ENCODE measurements at regions not wholly inside any gene's neighbourhood (a gene's known extent, or its start where the extent isn't known, plus 50 kb on each side); places are given as distances from the start of the nearest gene placed in this dataset.
"Not testable (repeated sequence)": the region's sequence is repeated elsewhere in the genome, so short reads cannot be mapped to it uniquely, and the experiment has no call there.

DNA sequence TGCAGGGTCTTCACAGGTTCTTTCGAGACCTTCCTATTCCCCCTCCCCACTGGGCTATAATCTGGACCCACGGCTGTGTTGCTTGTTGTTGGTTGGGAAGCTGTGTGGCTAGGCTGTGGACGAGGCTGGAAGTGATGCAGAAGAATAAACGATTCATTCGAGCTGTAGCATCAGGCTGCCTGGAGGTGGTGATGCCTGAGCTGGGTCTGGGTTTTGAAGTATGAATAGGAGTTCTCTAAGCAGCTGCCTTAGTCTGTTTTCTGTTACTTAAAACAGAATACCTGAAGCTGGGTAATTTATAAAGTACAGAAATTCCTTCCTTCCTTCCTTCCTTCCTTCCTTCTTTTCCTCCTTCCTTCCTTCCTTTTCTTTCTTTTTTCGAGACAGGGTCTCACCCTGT lies 126.5 kb upstream of the ZEB1 start:
- DNase-seq, result no peak

DNA sequence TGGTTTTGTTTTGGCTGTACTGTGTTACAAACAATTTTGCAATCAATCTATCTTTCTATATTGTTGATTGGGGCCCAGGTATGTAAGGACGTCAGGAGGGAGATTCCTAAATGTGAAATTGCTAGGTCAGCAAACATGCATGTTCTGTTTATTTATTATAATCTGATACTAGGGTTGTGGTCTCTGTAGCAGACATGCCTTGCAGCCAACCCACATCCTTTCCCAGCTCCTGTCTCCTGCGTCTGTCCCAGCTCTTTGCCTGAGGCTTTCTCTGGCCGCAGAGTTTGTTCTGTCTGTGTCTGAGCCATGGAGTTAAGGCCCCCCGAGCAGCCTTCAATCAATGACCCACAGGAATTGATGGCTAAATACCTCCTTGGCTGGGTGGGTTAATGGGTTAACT lies 124.0 kb upstream of the ZEB1 start:
- DNase-seq, result no peak

DNA sequence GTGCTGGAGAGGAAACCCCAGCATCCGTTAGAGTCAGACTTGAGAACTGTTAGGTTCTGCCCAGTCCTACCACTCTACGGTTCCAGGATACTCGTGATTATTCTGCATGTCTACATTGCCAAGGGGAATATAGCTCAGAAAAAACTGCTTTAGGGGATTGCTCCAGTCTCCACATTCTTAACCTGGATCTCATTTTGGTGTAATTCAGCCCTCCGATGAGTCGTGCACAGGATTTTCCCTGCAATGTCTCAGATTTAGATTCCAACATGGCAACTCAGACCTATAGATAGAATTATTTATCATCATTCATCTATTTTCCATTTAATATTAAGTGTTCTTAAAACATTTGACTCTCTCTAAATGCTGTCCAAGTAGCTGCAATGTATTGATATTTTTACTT lies 121.1 kb upstream of the ZEB1 start:
- no peak for DNase-seq

DNA sequence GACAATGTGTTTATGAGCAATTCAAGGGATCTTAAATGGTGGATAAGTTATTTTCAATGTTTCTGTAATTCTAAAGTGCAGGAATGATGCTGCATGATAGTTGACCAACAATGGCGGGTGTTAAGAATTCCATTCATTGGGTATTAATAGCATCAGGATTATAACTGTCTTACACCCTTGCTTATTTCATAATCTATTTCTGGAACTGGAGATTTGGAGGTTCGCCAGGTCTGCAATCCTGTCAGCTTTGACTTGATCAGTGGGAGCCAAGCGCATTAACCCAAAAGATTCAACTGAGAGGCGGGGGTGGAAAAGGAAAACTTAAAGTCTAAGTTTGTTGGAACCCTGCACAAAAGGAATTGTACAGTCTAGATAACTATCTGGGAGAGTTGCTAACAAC lies 114.9 kb upstream of the ZEB1 start:
- DNase-seq, result no peak

DNA sequence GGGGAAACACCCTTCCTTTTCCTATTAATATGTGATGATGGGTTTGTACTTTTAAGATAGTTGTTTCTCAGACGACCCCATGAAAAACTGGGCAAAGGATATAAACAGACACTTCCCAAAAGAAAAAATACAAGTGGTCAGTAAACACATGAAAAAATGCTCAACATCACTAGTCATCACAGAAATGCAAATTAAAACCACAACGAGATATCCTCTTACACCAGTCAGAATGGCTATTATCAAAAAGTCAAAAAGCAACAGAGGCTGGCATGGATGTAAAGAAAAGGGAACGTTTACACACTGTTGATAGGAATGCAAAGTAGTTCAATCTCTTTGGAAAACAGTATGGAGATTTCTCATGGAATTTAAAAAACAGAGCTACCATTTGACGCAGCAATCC lies 111.4 kb upstream of the ZEB1 start:
- DNase-seq, result no peak

DNA sequence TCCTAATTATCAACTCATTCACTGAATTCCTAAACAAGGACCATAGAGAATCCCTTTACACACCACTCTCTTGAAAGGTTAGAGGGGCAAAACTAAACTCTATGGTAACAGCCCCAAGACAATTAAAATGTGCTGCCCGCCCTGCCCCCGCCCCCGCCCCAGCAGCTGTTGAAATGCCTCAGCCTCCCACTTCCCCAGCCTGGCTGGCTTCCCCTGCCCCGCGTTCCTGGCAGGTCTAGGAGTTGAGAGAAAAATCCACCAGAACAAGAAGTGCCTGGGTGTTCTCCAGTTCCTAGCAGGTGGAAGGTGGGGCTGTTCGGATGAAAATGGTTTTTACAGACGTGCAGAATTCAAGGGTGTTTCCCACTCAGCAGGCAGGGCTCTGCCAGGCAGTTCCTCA lies 109.5 kb upstream of the ZEB1 start:
- no peak for DNase-seq

DNA sequence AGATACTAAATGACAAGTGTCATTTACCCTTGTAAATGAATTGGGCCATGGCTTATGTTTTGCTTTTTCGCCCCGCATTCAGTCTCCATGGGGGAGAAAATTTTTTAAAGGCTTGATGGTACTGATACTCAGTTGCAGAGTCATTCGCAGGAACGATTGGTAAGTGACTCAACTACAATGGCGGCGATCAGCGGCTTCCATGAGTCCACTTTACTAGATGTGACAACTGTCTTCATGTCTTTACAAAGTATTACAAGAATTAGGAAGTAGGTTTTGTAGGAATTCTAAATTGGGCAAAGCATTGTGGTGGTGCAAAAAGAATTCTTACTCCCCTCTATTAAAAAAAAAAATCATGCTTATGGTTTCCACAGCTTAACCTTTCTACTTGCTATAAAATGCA lies 108.8 kb upstream of the ZEB1 start:
- no peak for DNase-seq

DNA sequence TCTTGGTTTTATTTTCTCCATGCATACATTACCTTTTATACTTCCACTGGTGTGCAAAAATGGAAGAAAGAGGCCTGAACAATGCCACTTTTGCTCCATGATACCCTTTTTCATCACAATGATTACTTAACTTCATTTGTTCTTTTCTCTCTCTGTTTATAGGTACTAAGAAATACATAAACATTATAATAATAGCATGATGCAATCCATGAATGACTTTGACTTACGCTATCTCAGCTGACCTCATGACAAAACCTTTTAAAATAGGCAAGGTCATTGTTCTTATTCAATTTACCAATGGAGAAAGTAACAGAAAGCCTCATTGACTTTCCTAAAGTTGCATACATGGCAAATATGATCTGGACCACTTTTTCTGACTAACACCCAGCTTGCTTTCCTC lies 105.1 kb upstream of the ZEB1 start:
- no peak for DNase-seq

DNA sequence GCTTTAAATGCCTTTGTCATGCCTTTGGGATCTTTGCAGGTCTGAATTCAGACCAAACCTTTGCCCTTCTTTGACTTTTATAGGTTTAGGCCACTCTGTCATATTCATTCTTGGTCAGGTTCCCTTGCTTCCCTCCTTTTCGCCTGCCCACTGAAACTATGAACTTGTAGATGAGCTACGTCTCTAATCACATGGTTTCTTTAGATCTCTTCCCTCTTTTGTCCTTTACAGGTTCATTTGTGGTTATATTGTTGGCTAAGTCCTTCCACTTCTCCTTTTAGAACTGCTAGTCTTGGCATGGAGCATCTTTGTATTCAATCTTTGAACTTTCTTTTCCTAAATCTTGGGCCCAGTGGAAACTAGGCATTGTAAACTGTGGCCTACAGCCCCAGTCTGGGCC lies 104.0 kb upstream of the ZEB1 start:
- DNase-seq, result no peak

DNA sequence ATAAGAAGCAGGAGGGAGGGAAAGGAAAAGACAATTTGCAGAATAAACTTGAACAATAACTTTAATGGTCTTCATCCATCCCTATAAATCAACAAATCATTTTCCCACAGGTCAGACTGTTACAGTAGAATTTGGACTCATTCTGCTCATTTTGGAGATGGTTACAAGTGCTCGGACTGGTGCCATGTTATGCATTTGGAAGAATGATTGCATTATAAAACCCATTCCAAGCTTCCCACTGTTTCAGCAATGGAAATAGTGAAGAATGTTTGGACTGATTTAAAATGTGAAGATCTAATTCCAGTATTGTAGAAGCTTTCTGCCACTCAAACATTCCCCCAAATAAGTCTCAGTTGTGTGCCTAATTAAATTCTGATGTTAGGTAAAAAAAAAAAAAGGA lies 99.7 kb upstream of the ZEB1 start:
- DNase-seq, result no peak

DNA sequence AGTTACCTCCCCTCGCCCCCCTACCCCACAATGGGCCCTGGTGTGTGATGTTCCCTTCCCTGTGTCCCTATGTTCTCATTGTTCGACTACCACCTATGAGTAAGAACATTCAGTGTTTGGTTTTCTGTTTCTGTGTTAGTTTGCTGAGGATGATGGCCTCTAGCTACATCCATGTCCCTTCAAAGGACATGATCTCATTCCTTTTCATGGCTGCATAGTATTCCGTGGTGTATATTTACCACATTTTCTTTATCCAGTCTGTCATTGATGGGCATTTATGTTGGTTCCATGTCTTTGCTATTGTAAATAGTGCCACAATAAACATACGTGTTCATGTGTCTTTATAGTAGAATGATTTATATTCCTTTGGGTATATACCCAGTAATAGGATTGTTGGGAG lies 90.2 kb upstream of the ZEB1 start:
- DNase-seq, result not testable (repeated sequence)

DNA sequence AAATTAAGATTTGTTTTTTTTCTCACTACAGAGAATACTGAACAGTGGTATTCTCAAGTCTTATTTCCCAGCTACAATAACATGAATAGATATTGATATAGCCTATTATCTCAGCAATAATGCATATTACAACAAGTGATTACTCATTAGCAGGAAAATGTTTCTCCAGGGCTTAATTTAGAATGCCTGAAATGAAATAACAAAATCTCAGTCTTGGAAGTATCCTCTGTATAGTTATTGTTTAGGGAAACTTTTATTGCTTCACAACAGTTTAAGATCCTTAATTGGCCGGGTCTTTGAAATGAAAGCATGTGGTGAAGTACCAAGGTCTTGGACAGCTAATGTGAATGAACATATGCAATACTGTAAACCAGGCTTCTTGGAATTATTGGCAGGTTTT lies 79.1 kb upstream of the ZEB1 start:
- no peak for DNase-seq

DNA sequence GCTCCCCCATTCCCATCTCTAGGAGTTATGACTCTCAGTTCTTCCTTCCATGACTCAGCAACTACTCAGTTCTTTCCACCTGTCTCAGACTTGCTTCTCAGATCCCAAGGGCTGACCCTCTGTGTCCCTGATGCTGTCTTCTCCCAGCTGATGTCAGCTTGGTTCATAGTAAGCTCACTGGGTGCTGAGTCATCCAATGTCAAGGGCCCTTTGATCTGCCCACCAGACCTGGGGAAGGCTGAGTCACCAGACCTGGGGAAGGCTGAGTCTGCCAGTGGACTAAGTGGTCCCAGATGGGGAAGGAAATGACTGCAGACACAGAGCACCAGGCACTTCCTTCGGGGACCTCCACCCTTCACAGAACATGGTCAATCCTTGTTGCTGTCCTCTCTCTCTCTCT lies 76.1 kb upstream of the ZEB1 start:
- DNase-seq, result peak; percentile 3

DNA sequence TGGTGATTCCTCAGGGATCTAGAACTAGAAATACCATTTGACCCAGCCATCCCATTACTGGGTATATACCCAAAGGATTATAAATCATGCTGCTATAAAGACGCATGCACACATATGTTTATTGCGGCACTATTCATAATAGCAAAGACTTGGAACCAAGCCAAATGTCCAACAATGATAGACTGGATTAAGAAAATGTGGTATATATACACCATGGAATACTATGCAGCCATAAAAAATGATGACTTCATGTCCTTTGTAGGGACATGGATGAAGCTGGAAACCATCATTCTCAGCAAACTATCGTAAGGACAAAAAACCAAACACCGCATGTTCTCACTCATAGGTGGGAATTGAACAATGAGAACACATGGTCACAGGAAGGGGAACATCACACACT lies 67.9 kb upstream of the ZEB1 start:
- not testable (repeated sequence) for DNase-seq

DNA sequence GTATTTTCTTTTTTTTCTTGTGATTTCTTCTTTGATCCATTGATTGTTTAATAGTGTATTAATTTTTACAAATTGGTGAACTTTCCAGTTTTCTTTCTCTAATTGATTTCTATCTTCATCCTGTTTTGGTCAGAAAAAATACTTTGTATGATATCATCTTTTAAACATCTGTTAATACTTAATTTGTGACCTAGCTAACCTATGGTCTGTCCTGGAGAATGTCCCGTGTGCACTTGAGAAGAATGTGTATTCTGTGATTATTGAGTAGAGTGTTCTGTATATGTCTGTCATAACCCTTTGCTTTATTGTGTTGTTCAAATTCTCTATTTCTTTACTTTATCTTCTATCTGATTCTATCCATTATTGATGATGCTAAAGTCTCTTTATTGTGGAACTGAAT lies 65.8 kb upstream of the ZEB1 start:
- DNase-seq, result no peak

DNA sequence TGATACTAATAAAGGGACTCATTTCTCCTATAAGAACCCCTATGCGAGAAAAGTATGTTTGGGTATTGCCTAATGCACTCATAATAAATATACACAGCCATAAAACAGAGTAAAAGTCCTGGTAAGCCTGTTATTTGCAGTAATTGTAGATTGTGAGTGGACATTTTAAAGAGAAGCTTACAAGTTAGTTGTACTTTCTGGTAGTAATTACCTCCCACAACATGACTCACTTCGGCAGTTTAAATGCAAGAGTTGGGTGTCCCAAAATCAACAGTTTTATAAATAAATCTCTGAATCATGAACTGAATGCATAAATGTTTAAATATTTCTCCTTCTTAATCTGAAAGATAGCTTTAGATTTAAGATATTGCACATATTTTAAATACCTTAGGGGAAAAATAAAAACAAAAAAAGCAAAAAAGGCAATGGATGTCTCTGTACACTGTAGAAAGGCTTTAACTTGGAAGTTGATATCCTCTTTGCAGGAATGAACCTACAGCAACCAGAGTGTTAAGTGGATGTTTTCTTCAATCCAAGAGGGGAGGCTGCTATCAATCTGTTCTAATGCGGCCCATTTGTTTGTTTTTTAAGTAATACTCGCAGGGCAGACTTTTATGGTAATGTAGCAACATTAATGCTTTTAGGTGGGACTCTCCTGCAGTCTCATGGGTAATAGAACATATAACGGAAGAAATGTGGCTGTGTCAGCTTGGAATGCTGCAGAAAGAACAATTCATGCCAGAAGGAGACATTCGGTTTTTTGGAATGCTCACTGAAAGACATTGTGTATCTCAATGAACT lies 57.3 kb upstream of the ZEB1 start:
- DNase-seq, result no peak

DNA sequence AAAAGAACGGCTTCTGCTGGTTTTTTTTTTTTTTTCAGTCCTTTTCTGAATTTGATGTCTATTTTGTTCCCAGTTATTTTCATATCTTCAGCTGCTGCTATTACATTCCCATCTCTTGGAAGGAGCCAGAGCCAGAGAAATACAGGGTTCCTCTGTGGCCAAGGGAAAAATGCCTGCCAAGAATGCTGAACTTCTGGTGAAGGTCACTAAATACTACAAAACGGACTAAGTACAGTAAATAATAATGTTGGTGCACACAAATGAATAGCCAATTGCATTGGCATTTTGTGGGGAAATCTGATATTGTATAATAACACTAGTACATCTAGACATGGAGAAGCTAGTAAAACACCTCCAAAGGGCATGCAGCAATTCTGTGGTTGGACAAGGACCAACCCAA lies 56.3 kb upstream of the ZEB1 start:
- DNase-seq, result no peak

DNA sequence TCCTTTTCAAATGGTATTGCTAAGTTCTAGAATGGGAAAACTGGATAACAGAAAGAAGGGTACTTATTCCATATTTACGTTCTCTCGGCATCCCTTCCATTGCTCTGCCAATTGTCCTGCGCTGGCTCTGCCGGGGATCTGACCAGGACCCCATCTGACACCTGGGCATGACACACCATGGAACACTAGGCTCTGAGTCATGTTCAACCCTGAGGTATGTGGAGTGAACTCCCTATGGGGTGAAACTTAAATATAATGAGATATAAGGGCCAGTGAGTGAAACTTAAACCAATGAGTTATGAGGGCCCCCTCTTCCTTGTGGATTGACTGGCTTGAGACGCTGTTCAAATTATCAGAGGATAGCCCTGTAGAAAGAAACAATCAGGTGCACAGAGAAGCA lies 55.1 kb upstream of the ZEB1 start:
- DNase-seq, result no peak

DNA sequence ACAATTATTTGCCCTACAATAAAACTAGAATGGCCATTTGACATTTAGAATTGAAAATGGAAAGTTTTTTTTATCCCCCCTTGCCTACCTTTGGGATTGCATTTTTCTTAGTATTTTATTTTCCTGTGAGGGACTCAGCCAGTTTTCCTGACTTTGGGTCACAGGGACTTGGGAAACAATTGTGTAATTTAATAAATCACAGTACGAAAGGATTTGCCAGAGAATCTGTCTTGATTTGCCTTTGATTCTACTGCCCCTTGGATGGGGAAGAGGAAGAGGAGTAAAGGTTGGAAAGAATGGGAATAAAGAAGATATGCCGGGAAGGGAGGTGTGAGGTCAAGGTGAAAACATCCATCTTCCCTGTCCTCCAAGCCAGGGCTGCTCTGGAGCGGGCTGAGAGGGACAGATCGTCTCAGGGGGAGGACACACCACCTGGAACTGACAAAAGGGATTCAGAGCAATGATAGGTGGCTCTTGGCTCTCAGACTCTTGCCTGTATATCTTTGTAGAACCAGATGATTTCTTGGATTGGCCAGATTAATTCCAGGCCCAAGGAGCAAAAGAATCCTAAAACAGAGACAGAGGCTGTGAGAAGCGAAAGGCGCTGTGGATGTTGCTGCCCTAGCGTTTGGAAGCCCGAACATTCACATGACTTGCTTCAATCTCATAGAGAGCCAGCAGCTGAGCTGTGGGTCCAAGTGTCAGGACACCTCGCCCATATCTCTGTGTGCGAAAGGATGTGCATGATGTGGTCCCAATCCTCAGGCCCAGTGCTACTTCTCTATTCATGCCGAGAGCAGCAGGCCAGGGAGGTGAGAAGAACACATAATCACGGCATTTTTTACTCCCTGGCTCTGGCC lies 50.3 kb upstream of the ZEB1 start:
- DNase-seq, result no peak
